Right hindlimb (tissue), 1 donor: ENCODE measurements at regions not wholly inside any gene's neighbourhood (a gene's known extent, or its start where the extent isn't known, plus 50 kb on each side); places are given as distances from the start of the nearest gene placed in this dataset.
"Not testable (repeated sequence)": the region's sequence is repeated elsewhere in the genome, so short reads cannot be mapped to it uniquely, and the experiment has no call there.

Source experiments
- DNase-seq: peaks from one replicate; pipeline ENCODE4 v3.0.0-alpha.2; 2018

- DNase-seq, result not testable (repeated sequence)
Observed at GRCh38 chr17:27099266-27099665, 194.6 kb upstream of the WSB1 start.

DNA sequence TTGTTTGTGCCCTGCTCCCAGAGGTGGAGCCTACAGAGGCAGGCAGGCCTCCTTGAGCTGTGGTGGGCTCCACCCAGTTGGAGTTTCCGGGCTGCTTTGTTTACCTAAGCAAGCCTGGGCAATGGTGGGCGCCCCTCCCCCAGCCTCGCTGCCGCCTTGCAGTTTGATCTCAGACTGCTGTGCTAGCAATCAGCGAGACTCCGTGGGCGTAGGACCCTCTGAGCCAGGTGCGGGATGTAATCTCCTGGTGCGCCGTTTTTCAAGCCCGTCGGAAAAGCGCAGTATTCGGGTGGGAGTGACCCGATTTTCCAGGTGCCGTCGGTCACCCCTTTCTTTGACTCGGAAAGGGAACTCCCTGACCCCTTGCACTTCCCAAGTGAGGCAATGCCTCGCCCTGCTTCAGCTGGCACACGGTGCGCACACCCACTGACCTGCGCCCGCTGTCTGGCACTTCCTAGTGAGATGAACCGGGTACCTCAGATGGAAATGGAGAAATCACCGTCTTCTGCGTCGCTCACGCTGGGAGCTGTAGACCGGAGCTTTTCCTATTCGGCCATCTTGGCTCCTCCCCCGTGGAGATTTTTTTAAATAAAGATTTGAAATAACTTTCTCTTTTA, 189.2 kb upstream of the WSB1 start:
- DNase-seq, result not testable (repeated sequence)

DNA sequence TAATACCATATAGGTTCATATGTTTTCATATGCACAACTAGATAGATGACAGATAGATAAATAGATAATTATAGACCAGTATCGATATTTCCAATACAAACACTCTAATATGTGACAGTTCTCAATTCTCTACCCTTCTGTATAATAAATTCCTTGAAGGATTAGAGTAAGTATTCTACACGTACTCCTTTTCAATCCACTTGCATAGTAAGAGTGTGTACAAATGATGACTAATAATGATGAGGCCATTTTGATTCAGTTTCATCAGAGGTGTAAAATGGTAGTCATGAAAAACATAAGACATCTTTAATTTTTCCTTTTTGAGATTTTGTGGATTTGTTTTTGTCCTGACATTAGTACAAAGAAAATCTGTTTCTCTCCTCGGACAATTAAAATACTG, 188.3 kb upstream of the WSB1 start:
- DNase-seq, result no peak

DNA sequence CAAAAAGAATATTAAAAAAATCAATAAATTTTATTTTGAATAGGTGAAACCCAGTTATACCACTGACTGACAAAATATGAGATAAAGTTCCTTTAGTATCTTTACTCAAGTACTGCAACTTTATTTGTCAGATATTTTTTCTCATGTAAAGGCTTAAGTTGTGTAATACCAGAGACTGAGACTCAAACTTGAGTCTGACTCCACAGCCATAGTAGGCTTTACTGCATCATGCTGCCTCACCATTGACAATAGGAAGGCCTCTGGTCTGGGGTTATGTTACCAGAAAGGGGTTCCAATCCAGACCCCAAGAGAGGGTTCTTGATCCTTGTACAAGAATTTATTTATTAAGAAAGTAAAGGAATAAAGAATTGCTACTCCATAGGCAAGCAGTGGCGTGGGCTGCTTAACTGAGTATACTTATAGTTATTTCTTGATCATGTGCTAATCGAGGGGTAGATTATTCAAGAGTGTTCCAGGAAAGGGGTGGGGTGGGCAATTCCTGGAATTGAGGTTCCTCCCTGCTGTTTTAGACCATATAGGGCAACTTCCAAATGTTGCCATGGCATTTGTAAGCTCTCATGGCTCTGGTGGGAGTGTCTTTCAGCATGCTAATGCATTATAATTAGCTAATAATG, 187.4 kb upstream of the WSB1 start:
- no peak for DNase-seq

DNA sequence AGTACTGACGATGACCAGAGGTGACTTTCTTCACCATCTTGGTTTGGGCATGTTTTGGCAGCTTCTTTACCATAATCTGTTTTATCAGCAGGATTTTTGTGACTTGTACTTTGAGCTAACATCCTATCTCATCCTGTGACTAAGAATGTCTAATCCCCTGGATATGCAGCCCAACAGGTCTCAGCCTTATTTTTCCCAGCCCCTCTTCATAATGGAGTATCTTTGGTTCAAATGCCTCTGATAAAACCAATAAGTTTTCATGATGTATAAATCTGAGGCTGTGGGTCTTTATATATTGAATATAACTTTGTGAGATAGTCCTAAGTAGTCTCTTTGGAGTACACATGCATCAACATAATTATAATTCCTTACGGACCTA, 186.9 kb upstream of the WSB1 start:
- no peak for DNase-seq

DNA sequence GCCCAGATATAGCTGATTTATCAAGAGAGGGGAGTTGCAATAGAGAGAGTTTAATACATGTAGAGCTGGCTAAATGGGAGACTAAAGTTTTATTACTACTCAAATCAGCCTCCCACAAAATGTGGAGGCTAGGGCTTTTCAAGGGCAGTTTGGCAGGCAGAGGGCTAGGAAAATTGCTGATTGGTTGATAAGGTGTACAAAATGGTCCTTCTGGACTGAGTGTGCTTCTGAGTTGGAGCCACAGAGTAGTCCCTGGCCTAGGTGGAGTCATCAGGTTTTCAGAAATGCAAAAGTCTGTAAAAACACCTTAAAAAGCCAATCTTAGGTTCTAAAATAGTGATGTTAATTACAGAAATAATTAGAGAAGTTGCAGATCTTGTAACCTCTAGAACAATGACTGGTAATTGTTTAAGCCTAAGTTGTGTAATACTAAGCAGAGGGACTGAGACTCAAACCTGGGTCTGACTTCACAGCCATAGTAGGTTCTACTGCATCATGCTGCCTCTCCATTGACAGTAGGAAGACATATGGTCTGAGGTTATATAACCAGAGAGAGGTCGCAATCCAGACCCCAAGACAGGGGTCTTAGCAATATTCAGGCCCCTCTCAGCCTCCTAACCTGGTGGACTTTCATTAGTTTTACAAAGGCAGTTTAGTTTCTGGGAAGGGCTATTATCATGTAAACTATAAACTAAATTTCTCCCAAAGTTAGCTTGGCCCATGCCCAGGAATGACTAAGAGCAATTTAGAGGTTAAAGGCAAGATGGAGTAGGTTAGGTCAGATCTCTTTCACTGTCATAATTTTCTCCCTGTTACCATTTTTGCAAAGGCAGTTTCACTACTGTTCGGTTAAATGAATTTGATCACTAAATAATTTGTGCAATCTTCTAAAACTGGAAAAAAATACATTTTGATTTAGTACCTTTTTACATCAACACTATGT, 186.3 kb upstream of the WSB1 start:
- not testable (repeated sequence) for DNase-seq

- no peak for DNase-seq
Observed at GRCh38 chr17:27109346-27109745, 184.6 kb upstream of the WSB1 start.

DNA sequence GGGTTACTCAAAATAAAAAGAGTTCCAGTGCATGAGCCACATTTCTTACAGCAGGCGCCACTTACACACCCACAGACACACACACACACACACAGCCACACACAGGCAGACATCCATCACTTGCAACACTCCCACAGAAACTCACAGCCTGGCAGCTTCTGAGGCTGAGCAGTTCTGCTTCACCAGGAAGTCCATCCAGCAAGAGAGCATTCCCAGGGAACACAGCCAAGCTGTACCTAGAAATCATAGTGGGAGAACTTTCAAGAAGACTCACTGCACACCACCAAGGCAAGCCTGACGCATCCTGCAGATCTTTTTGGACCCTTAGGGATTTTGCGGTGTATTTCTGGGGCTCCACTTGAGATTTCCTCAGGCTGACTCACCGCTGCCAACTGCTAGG, 140.9 kb upstream of the WSB1 start:
- DNase-seq, result no peak

- DNase-seq, result no peak
Observed at GRCh38 chr17:27155866-27156265, 138.0 kb upstream of the WSB1 start.

DNA sequence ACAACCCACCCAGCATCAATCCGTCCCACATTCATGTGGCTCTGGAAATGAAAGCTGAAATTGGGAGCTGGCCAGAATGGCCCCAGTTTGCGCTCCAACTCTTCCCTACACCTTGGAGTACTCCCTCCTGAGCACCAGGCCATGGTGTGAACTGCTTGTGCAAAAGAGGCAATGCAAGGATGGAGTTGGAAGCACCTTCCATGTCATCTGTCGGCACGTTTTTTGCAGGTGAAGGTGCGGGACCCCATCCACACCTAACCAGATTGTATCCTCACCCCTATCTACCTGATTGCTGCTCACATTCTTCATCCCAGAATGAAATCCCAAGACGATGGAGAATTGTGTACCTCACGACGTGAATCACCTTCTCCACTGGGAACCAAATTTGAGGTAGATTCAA, 136.6 kb upstream of the WSB1 start:
- DNase-seq, result no peak

- no peak for DNase-seq
Observed at GRCh38 chr17:27157898-27158297, 136.0 kb upstream of the WSB1 start.

- no peak for DNase-seq
Observed at GRCh38 chr17:27158382-27158781, 135.5 kb upstream of the WSB1 start.

GRCh38 chr17:27180322-27180721, 113.6 kb upstream of the WSB1 start:
- no peak for DNase-seq

GRCh38 chr17:27181379-27181925, 112.5 kb upstream of the WSB1 start:
- not testable (repeated sequence) for DNase-seq

- DNase-seq, result no peak
Observed at GRCh38 chr17:27181935-27182334, 112.0 kb upstream of the WSB1 start.

DNA sequence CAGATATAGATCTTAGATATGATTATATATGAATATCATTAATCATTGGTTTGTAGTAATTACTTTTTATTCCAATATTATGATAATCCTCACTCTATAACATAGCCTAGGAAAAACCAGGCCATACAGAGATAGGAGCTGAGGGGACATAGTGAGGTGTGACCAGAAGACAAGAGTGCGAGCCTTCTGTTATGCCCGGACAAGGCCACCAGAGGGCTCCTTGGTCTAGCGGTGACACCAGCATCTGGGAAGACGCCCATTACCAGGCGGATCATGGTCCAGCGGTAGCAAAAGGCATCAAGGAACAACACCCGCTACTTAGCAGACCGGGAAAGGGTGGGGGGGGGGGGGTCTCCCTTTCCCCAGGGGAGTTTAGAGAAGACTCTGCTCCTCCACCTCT, 96.4 kb upstream of the WSB1 start:
- DNase-seq, result not testable (repeated sequence)

DNA sequence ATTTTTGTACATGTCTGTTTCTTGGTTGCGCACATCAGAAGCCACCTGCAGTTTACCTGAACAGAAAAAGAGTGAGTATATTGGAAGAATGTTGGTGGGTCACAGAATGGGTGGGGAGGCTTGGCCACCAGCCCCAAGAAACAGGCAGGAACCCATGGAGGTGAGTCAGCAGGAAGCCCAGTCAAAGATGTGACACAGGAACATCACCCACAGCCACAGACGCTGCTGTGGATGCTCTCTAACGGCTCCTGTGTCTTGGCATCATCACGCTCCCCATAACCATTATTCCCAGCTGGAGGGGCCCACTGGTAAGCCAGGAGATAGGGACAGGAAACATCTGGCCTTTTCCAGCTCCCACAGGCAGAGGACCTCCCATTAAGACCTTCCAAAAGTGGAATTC, 94.0 kb upstream of the WSB1 start:
- no peak for DNase-seq

DNA sequence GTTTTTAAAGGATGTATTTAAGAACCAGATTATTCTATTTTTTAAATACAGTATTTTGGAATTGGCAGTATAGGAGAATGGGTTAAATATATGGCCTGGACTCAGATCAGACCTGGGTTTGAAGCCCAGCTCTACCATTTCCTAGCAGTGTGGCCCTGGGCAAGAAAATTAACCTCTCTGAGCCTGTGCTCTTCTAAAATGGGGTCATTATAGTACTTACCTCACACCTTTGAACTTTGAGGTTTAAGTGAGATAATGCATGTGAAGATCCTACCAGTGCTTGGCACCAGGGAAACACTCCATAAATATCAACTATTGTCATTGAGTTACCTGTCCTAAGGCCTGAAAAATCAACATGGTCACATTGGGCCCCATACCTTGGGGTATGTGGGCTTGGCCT, 93.4 kb upstream of the WSB1 start:
- DNase-seq, result no peak

- no peak for DNase-seq
Observed at GRCh38 chr17:27203241-27203640, 90.7 kb upstream of the WSB1 start.

DNA sequence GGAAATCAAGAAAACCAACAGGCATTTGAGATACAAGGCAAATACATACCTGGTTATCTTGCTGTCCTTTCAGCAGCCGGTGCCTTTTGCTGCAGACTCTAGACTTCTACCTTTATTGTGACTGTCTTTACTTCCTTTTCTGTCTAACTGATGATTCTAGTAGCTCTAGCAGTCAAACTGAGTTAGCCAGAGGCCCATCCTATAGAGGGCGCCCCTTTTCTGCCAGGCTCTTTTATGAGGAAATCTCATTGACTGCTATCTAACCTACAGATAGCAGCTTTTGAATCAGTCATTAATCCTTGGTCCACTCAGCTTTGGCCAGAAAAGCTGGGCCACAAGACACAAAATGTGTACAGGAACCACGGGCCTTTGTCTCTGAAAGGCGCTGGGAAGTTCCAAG, 87.5 kb upstream of the WSB1 start:
- DNase-seq, result no peak

DNA sequence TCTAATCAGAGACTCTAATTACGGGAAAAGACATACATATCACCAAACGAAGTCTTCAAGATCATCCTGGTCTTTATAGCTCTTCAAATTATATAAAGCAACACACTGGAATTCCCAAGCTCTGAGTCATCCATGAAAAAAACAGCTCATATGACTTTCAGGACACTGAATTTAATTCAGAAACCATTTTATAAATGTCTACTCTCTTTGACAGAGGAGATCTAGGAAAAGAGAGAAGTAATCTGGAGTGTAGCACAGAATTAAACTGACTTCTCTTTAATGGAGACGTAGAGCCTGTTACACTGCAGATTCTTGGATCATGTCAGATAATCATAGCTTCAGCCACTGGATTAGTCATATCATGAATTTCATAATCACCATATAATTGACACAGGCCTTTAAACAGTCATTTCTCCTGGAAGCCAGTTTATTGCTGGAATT, 86.8 kb upstream of the WSB1 start:
- DNase-seq, result no peak

DNA sequence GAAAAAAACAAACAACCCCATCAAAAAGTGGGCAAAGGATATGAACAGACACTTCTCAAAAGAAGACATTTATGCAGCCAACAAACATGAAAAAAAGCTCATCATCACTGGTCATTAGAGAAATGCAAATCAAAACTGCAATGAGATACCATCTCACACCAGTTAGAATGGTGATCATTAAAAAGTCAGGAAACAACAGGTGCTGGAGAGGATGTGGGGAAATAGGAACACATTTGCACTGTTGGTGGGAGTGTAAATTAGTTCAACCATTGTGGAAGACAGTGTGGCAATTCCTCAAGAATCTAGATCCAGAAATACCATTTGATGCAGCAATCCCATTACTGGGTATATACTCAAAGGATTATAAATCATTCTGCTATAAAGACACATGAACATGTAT, 85.5 kb upstream of the WSB1 start:
- DNase-seq, result not testable (repeated sequence)

- DNase-seq, result no peak
Observed at GRCh38 chr17:27209316-27209715, 84.6 kb upstream of the WSB1 start.

DNA sequence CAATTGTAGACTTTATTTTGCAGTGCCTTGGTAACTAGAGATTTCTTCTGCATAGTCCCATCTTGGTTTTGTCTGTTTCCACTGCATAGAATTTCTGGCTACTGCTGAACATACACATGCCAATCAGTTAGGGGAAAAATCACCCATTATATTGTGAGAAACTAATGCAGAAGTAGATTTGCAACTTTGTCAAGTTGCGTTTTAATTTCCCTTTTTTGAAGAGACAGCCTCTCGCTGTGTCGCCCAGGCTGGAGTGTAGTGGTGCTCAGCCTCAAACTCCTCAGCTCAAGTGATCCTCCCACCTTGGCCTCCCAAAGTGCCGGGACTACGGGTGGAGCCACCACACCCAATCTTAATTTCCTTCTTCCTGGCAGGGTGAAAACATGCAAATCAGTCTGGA, 83.1 kb upstream of the WSB1 start:
- not testable (repeated sequence) for DNase-seq
